Suprapubic skin (tissue), 4 donors: ENCODE measurements at regions not wholly inside any gene's neighbourhood (a gene's known extent, or its start where the extent isn't known, plus 50 kb on each side); places are given as distances from the start of the nearest gene placed in this dataset.

Source experiments
- CTCF ChIP-seq, 2 donors: fragments of 200-600 bp in 1 of 2; fragments of 450-650 bp in 1 of 2; sonication (generic) in 1 of 2; IDR thresholded peaks; one replicate each; pipeline ENCODE4 v1.5.1; 2016 to 2019; ENCODE audit warnings: antibody characterized with exemption in 2 of 2, mild to moderate bottlenecking in 1 of 2, moderate library complexity in 1 of 2
- EP300 ChIP-seq: sonication (generic); formaldehyde crosslinking; IDR thresholded peaks from one replicate; pipeline ENCODE4 v1.6.1; 2017; ENCODE audit warnings: antibody characterized with exemption
- POLR2A ChIP-seq, 2 donors: fragments of 450-650 bp; IDR thresholded peaks; one replicate each; pipeline ENCODE4 v1.6.1; 2017; ENCODE audit warnings: antibody characterized with exemption in 2 of 2, mild to moderate bottlenecking in 2 of 2, moderate library complexity in 2 of 2
- POLR2AphosphoS5 ChIP-seq, 3 donors: sonication (generic); formaldehyde crosslinking; IDR thresholded peaks; one replicate each; pipeline ENCODE4 v1.6.1; 2017; ENCODE audit warnings: antibody characterized with exemption in 3 of 3

GRCh38 chr9:103816146-103816545 lies 278.0 kb upstream of the SMC2 start:
- TF ChIP-seq CTCF (IDR thresholded peaks at IDR 0.05) (no peak), POLR2A (IDR thresholded peaks at IDR 0.05) (no peak), POLR2AphosphoS5 (IDR thresholded peaks at IDR 0.05) (no peak), EP300 (no peak)
